ENCODE measurements at regions not wholly inside any gene's neighbourhood (a gene's known extent, or its start where the extent isn't known, plus 50 kb on each side); places are given as distances from the start of the nearest gene placed in this dataset.

DNA sequence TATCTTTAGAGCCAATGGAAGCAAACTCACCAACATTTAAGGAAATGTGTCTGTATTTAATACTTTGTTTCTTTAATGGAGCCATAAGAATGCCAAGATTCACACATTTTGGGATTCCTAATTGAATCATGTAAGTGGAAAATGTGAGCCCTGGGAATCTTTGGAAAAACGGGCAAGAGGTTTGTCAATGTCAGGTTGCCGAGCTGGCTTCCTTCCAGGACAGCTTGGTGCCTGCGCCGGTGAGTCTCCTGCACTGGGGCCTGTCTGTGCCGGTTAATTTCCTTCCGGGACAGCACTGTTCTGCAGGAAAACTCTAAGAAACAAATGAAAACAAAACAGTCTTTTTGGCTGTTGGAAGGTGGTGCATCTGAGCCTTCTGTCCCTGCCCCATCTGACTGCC, 210.6 kb downstream of the HAPSTR1 start:
- DNase-seq (ENCODE audit: low spot score), result no peak

DNA sequence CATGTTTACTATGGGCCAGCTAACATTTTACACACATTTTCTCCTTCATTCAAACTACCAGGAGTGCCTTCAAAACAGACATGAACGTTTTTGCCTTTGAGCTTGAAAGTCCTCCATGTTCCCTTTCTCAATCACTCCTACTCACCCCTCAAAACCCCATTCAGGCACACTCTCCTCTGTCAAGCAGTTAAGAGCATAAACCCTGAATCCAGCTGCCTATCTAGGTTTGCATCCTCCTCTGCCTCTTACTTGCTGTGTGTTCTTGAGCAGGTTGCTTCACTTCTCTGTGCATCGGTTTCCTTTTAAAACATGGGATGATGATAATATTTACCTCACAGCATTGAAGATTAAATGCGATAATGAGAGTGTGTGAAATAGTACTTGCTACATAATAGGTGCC, 215.3 kb downstream of the HAPSTR1 start:
- DNase-seq (ENCODE audit: low spot score), result no peak

DNA sequence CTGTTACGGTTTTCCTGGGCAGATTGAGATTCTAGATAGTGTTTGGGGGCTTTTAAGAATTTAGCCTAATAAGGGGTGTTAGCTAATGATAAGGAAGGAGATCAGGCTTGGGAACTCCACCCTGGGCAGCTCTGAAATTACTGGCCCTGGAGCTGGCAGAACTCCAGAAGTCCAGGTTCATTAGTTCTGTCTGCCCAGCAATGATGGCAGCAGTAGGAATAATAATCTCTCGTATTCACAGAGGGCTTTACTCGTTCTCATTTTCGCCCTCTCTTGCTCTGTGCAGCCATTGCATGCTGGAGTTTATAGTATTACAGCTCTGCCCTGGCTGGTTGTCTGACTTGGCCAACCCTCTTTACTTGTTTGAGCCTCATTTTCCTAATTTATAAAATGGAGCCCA, 216.0 kb downstream of the HAPSTR1 start:
- DNase-seq (ENCODE audit: low spot score), result no peak

GRCh38 chr16:9308356-9308801, 216.9 kb downstream of the HAPSTR1 start:
- DNase-seq (ENCODE audit: low spot score), result no peak

- DNase-seq (ENCODE audit: low spot score), result no peak
Measured at GRCh38 chr16:9308850-9309249, 217.4 kb downstream of the HAPSTR1 start.

- DNase-seq (ENCODE audit: low spot score), result no peak
Measured at GRCh38 chr16:9309844-9310243, 218.4 kb downstream of the HAPSTR1 start.

GRCh38 chr16:9311303-9311954, 220.0 kb downstream of the HAPSTR1 start:
- no peak for DNase-seq (ENCODE audit: low spot score)

- no peak for DNase-seq (ENCODE audit: low spot score)
Measured at GRCh38 chr16:9316008-9316407, 224.6 kb downstream of the HAPSTR1 start.

- no peak for DNase-seq (ENCODE audit: low spot score)
Measured at GRCh38 chr16:9316615-9317014, 225.2 kb downstream of the HAPSTR1 start.

- DNase-seq (ENCODE audit: low spot score), result no peak
Measured at GRCh38 chr16:9318764-9319163, 227.3 kb downstream of the HAPSTR1 start.

DNA sequence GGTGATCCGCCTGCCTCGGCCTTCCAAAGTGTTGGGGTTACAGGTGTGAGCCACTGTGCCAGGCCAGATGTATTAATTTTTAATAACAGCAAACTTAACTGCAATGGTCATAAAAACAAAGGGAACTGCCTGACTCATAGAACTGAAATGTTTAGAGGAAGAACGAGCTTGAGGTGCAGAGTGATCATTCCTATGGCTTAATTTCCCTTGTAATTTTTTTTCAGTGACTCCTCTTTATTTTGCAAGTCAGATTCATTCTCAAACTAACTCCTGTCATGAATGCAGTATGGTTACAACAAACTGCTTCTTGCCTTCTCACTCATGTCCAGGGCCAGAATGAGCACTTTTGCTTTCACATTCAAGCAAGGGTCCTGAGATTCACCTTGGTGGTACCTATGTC, 231.3 kb downstream of the HAPSTR1 start:
- DNase-seq (ENCODE audit: low spot score), result no peak

GRCh38 chr16:9323170-9323569, 231.7 kb downstream of the HAPSTR1 start:
- no peak for DNase-seq (ENCODE audit: low spot score)

- no peak for DNase-seq (ENCODE audit: low spot score)
Measured at GRCh38 chr16:9327253-9327652, 235.8 kb downstream of the HAPSTR1 start.

- no peak for DNase-seq (ENCODE audit: low spot score)
Measured at GRCh38 chr16:9328411-9328810, 237.0 kb downstream of the HAPSTR1 start.

DNA sequence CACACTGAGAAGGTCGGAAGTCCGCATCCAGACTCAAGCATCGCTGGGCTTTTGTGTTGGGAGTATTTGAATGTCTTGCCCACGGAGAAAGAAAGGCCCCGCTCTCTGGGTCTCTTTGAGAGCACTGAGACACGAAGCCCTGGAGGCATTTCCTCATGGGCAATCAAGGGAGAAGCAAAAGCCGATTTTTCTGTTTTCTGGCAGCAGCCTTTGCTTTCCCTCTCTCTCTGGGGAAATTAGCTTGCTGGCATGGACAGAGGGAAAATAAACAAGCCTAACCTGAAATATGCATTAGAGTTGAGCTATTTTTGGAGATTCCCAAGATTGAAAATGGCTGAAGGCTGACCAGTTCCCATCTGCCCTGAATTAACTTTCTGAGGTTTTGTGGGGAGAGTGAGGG, 238.7 kb downstream of the HAPSTR1 start:
- DNase-seq (ENCODE audit: low spot score), result no peak

DNA sequence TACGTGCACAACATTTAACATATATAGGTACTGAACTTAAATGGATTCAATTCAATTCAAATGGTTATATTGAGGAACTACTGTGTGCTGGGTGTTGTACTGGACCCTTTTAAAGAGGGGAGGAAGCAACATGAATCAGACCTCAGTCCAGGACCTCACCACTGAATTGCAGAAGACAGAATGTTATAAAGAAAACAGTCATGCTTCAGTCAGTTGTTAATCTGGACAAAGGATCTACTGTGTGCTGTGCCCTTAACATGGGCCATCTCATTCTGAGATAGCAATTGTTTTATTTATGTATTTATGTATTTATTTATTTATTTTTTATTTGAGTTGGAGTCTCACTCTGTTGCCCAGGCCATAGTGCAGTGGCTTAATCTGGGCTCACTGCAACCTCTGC, 240.1 kb downstream of the HAPSTR1 start:
- DNase-seq (ENCODE audit: low spot score), result no peak

DNA sequence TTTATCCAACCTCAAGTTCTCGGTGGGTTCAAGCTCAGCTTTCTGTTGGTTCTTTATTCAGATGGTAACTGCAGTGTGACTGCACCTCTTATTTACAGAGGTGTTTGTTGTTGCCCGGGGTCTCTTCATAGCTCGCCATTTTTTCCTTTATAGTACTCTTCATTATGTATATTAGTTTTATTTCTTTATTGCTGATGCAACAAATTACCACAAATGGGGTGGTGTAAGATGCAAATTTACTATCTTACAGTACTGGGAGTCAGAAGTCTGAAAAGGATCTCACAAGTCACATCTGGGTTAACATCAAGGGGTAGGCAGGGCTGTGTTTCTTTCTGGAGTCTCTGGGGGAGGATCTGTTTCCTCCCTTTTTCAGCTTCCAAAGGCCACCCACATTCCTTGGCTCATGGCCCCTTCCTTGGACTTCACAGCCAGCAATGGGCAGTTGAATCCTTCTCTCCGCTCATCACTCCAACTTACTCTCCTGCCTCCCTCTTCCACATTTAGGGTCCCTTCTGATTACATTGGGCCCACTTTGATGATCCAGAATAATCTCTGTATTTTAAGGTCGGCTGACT, 241.2 kb downstream of the HAPSTR1 start:
- DNase-seq (ENCODE audit: low spot score), result no peak

GRCh38 chr16:9333469-9333868, 242.0 kb downstream of the HAPSTR1 start:
- DNase-seq (ENCODE audit: low spot score), result no peak

DNA sequence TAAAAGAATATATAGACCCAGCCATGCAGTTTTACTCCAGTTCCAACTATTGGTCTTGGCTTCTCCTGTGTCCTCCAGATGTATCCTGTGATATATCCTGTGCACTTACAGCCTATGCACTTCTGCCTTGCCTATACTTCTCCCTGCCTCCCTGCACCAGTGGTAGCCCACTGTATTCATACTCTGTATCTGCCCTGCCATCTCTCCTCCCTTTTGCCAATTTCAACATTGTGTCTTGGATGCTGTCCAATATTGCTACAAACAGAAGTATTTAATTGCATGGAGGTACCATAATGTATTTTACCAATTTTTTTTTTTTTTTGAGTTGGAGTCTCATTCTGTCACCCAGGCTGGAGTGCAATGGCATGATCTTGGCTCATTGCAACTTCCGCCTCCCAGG, 242.7 kb downstream of the HAPSTR1 start:
- no peak for DNase-seq (ENCODE audit: low spot score)

- DNase-seq (ENCODE audit: low spot score), result no peak
Measured at GRCh38 chr16:9337308-9338032, 246.0 kb downstream of the HAPSTR1 start.

- no peak for DNase-seq (ENCODE audit: low spot score)
Measured at GRCh38 chr16:9338068-9338467, 246.6 kb downstream of the HAPSTR1 start.

DNA sequence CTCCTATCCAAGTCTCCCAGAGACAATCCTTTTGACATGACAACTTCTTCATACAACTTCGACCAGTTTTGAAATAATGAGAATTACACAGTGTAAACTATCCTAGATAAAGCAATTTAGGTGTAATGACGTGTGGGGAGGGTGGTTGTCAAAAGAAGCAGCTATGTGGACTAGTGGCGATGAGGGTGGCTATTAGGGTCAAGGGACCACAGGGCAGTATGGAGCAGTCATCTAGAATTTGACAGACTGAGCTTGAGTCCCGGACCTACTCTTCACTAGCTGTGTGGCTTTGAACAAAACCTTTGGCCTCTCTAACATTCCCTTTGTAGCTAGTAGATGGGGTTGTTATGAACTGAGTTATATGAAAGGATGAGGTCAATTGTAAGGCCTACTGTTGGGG, 247.1 kb downstream of the HAPSTR1 start:
- DNase-seq (ENCODE audit: low spot score), result no peak

GRCh38 chr16:9340526-9341256, 249.2 kb downstream of the HAPSTR1 start:
- DNase-seq (ENCODE audit: low spot score), result no peak
